ENCODE measurements at regions not wholly inside any gene's neighbourhood (a gene's known extent, or its start where the extent isn't known, plus 50 kb on each side); places are given as distances from the start of the nearest gene placed in this dataset.

DNA sequence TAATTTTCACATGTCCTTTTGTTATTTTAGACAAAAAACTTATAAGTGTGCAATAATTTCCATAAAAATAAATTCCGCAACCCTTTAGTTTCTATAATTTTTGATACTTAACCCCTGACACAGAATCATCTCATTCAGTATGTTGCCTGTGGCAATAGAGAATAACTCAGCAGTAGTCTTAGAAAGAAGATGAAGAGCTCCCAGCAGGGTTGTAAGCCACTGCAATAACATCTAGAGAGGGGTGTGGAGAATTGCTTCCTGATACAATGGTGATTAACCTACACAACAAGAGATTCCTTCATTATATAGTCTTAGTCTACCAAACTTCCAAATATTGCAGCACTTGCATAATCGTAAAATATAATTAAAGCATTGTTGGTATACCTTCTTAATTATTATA lies 118.9 kb downstream of the TMX3 start:
- no peak for TF ChIP-seq CTCF (IDR thresholded peaks at IDR 0.05; ENCODE audit: borderline replicate concordance)
- no peak overlapping the region for H3K27ac ChIP-seq (replicated peaks)
- intact Hi-C loops (cut with micrococcal nuclease) = no loop called here
- no peak for DNase-seq
- no peaks in the 10 kb centered on the region for H3K27me3 ChIP-seq (ENCODE audit: low read depth)
- no peaks in the 10 kb centered on the region for H3K36me3 ChIP-seq
- no peaks in the 10 kb centered on the region for H3K9me3 ChIP-seq (replicated peaks)
- no peaks in the 10 kb centered on the region for H3K4me1 ChIP-seq
- H3K4me3 ChIP-seq = no peak overlapping the region

DNA sequence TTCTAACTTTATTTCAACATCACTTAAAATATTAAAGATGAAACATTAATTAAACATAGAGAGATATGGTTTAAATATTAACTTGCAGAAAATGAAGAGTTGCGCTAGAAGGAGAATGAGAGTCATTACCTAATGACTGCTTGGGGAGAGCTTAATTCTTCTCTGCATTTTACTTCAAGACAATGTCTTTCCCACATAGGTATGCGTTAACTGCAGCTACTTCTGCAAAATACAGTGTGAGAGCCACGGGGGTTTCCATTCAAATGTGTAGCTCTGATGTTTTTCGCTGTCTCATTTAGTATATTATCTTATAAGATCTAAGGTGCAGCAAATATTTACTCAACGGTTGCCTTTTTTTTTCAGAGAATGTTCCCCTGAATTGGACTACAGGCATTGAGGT lies 126.7 kb downstream of the TMX3 start:
- Histone ChIP-seq H3K4me3 (no peak overlapping the region), H3K36me3 (no peaks in the 10 kb centered on the region), H3K4me1 (no peaks in the 10 kb centered on the region), H3K27me3 (ENCODE audit: low read depth) (no peaks in the 10 kb centered on the region), H3K27ac (replicated peaks) (no peak overlapping the region), H3K9me3 (replicated peaks) (no peaks in the 10 kb centered on the region)
- TF ChIP-seq CTCF (IDR thresholded peaks at IDR 0.05; ENCODE audit: borderline replicate concordance) = no peak
- intact Hi-C loops (cut with micrococcal nuclease) = no loop called here
- DNase-seq = no peak

DNA sequence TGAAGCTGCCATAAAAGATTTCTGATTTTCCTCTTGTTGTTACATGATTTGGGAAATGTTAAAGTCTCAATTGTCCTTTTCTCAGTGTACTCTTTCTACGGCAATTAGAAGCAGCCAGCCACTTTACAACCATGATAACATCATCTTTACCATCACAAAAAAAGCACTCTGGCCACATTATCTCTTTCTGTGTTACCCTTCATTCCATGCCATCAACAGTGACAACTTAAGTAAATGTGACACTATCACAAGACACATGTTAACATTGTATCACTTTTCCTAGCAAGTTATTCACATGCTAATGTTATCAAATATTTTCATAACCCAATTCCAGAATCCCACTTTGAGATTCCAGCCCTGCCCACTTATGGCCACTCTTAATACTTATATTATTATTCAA lies 131.2 kb downstream of the TMX3 start:
- Histone ChIP-seq H3K4me1 (no peaks in the 10 kb centered on the region), H3K36me3 (no peaks in the 10 kb centered on the region), H3K4me3 (no peak overlapping the region), H3K27ac (replicated peaks) (no peak overlapping the region), H3K27me3 (ENCODE audit: low read depth) (no peaks in the 10 kb centered on the region), H3K9me3 (replicated peaks) (no peaks in the 10 kb centered on the region)
- DNase-seq = no peak
- intact Hi-C loops (cut with micrococcal nuclease) = no loop called here
- TF ChIP-seq CTCF (IDR thresholded peaks at IDR 0.05; ENCODE audit: borderline replicate concordance) = no peak

DNA sequence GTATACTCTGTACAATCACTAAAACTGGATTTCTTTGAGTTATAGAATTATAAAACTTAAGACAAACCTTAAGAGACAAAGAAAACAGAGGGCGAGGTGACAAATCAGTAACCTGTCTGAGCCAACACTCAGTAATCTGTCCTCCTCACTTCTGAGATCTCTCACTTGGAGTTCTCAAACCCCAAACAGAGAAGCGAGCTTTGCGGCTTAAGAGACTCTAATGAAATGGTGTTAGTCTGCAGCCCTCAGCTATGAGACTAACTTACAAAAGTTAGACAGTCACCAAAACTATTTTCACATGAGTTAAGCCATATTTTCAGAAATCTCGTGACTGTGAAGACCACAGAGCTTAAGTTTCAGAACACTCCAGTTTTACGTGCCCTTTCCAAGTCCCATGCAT lies 140.6 kb downstream of the TMX3 start:
- TF ChIP-seq CTCF (IDR thresholded peaks at IDR 0.05; ENCODE audit: borderline replicate concordance) = no peak
- intact Hi-C loops (cut with micrococcal nuclease) = no loop called here
- no peaks in the 10 kb centered on the region for H3K36me3 ChIP-seq

DNA sequence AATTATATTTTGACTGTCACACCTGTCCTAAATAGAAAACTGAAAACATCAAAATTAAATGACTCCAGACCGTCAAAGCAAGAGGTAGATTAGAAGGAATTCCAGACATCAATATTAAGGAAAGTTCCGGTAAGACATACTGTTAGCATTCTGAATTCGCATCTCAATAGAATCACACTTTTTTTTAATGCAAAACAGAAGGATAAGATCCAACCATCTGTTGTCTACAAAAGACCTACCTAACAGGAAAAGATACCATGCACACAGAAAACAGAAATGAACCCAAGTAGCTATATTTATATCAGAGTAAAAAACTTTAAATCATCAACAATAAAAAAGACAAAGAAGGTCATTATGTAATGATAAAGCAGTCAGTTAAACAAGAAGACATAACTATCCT lies 145.0 kb downstream of the TMX3 start:
- H3K36me3 ChIP-seq = no peaks in the 10 kb centered on the region
- H3K9me3 ChIP-seq (replicated peaks) = peaks cover 31% of the 10 kb centered on the region
- no peaks in the 10 kb centered on the region for H3K27me3 ChIP-seq (ENCODE audit: low read depth)
- intact Hi-C loops (cut with micrococcal nuclease) = no loop called here
- H3K4me1 ChIP-seq = no peaks in the 10 kb centered on the region
- H3K27ac ChIP-seq (replicated peaks) = no peak overlapping the region
- no peak for TF ChIP-seq CTCF (IDR thresholded peaks at IDR 0.05; ENCODE audit: borderline replicate concordance)
- H3K4me3 ChIP-seq = no peak overlapping the region
- no peak for DNase-seq

More for the DNA sequence above, 140.6 kb downstream of the TMX3 start:
- no peak for DNase-seq
- H3K4me3 ChIP-seq = no peak overlapping the region
- H3K27ac ChIP-seq (replicated peaks) = no peak overlapping the region
- no peaks in the 10 kb centered on the region for H3K27me3 ChIP-seq (ENCODE audit: low read depth)
- peaks cover 38% of the 10 kb centered on the region for H3K9me3 ChIP-seq (replicated peaks)
- no peaks in the 10 kb centered on the region for H3K4me1 ChIP-seq
